IMR-90 (cell line): ENCODE measurements at regions not wholly inside any gene's neighbourhood (a gene's known extent, or its start where the extent isn't known, plus 50 kb on each side); places are given as distances from the start of the nearest gene placed in this dataset.

ENCODE experiments used
- ATAC-seq: fragments of 200-7000 bp; cut with Tn5 transposase; 2 replicates; pipeline ENCODE4 v1.9.1; 2020; ENCODE audit warnings: low read depth, mild to moderate bottlenecking, moderate library complexity
- BruUV-seq: library from RNA; stranded (reverse); fragments of 400-500 nt; replicated peaks from 2 replicates; lab custom pipeline; 2021; lab: Mats Ljungman, UMichigan
- CTCF ChIA-PET: fragments of 300-600 bp; formaldehyde crosslinking; extraction: SDS; loops from one replicate; lab custom pipeline; 2021; ENCODE audit warnings: antibody characterized with exemption; lab: Yijun Ruan, JAX
- POLR2A ChIA-PET: fragments of 300-600 bp; sonication (Branson Sonifier 250); formaldehyde crosslinking; loops from one replicate; lab custom pipeline; 2022; ENCODE audit warnings: antibody characterized with exemption; ENCODE audit not compliant: unreplicated experiment; lab: Charles Lee
- DNase-seq: peaks from one replicate; pipeline ENCODE4 v3.0.0; 2013
- H2AFZ ChIP-seq: replicated peaks from 2 replicates; pipeline ENCODE3; 2013; ENCODE audit warnings: low read length, mild to moderate bottlenecking; ENCODE audit not compliant: poor library complexity
- H2AK5ac ChIP-seq: 2 replicates; pipeline ENCODE4 v1.6.1; 2013; ENCODE audit warnings: low read depth, low read length, inconsistent platforms
- H2AK9ac ChIP-seq: replicated peaks from 2 replicates; pipeline ENCODE3; 2013; ENCODE audit warnings: mild to moderate bottlenecking, low read depth, low read length, moderate library complexity; ENCODE audit not compliant: poor library complexity
- H2BK120ac ChIP-seq: 2 replicates; pipeline ENCODE4 v1.6.1; 2013; ENCODE audit warnings: low read depth, low read length, inconsistent platforms
- H2BK15ac ChIP-seq: 3 replicates; pipeline ENCODE4 v1.6.1; 2013; ENCODE audit warnings: low read depth, low read length, inconsistent platforms
- H2BK20ac ChIP-seq: 2 replicates; pipeline ENCODE4 v1.6.1; 2013; ENCODE audit warnings: low read depth, mild to moderate bottlenecking, inconsistent platforms, low read length, moderate library complexity
- H2BK5ac ChIP-seq: 2 replicates; pipeline ENCODE4 v1.6.1; 2013; ENCODE audit warnings: mild to moderate bottlenecking, low read depth, low read length, inconsistent platforms; ENCODE audit not compliant: poor library complexity, severe bottlenecking
- H3K14ac ChIP-seq: replicated peaks from 2 replicates; pipeline ENCODE4 v1.6.1; 2013; ENCODE audit warnings: low read depth, low read length, inconsistent platforms
- H3K18ac ChIP-seq: 2 replicates; pipeline ENCODE4 v1.6.1; 2013; ENCODE audit warnings: low read depth, low read length, control low read depth
- H3K23ac ChIP-seq: 2 replicates; pipeline ENCODE4 v1.6.1; 2013; ENCODE audit warnings: low read depth, low read length, inconsistent platforms
- H3K27ac ChIP-seq: 2 replicates; pipeline ENCODE4 v1.5.1; 2013; ENCODE audit warnings: mild to moderate bottlenecking, control low read depth, low read length; ENCODE audit not compliant: insufficient read depth
- H3K27me3 ChIP-seq: 2 replicates; pipeline ENCODE4 v1.6.1; 2013; ENCODE audit warnings: low read length; ENCODE audit not compliant: control insufficient read depth, insufficient read depth
- H3K36me3 ChIP-seq: 2 replicates; pipeline ENCODE4 v1.6.1; 2013; ENCODE audit warnings: low read length, mixed read lengths; ENCODE audit not compliant: control insufficient read depth, insufficient read depth
- H3K4ac ChIP-seq: 2 replicates; pipeline ENCODE4 v1.6.1; 2013; ENCODE audit warnings: low read depth, low read length, inconsistent platforms
- H3K4me1 ChIP-seq: 2 replicates; pipeline ENCODE4 v1.6.1; 2013; ENCODE audit warnings: low read length, mixed read lengths; ENCODE audit not compliant: control insufficient read depth, insufficient read depth
- H3K4me2 ChIP-seq: 2 replicates; pipeline ENCODE4 v1.6.1; 2013; ENCODE audit warnings: low read depth, mild to moderate bottlenecking, control low read depth, low read length, moderate library complexity
- H3K4me3 ChIP-seq: 2 replicates; pipeline ENCODE4 v1.5.1; 2013; ENCODE audit warnings: low read depth, mild to moderate bottlenecking, control low read depth, low read length, moderate library complexity; ENCODE audit not compliant: insufficient read depth
- H3K56ac ChIP-seq: 2 replicates; pipeline ENCODE4 v1.6.1; 2013; ENCODE audit warnings: low read length, inconsistent platforms; ENCODE audit not compliant: insufficient read depth; ENCODE audit errors: extremely low read depth
- H3K79me1 ChIP-seq, 2 experiments: 2 replicates each; pipeline ENCODE4 v1.6.1; 2013; ENCODE audit warnings: low read length in 2 of 2, inconsistent platforms in 1 of 2, low read depth in 1 of 2
- H3K9ac ChIP-seq: 2 replicates; pipeline ENCODE4 v1.6.1; 2013; ENCODE audit warnings: low read depth, low read length, control low read depth
- H3K9me1 ChIP-seq: 2 replicates; pipeline ENCODE4 v1.6.1; 2013; ENCODE audit warnings: low read length, inconsistent platforms; ENCODE audit not compliant: insufficient read depth
- H3K9me3 ChIP-seq: 2 replicates; pipeline ENCODE4 v1.6.1; 2013; ENCODE audit warnings: low read length; ENCODE audit not compliant: control insufficient read depth, insufficient read depth
- H4K20me1 ChIP-seq: 2 replicates; pipeline ENCODE4 v1.6.1; 2013; ENCODE audit warnings: low read length, inconsistent platforms; ENCODE audit not compliant: insufficient read depth
- H4K5ac ChIP-seq: 2 replicates; pipeline ENCODE4 v1.6.1; 2013; ENCODE audit warnings: mild to moderate bottlenecking, low read depth, low read length, control low read depth
- H4K8ac ChIP-seq, 2 experiments: 2 replicates each; pipeline ENCODE4 v1.6.1; 2013; ENCODE audit warnings: low read depth in 2 of 2, low read length in 2 of 2, control low read depth in 1 of 2, inconsistent platforms in 1 of 2
- H4K91ac ChIP-seq: 2 replicates; pipeline ENCODE4 v1.6.1; 2013; ENCODE audit warnings: low read depth, low read length, inconsistent platforms; ENCODE audit not compliant: insufficient read depth
- POLR2A ChIP-seq: IDR thresholded peaks from 2 replicates; pipeline ENCODE4 v1.6.1; 2012; ENCODE audit warnings: mild to moderate bottlenecking, low read depth, low read length
- WGBS, 2 experiments: methylation state at CpG; one replicate each; pipeline versions ENCODE4 v1.1.5 to v1.1.7; 2013; ENCODE audit warnings: missing lambda C conversion rate in 2 of 2; ENCODE audit not compliant: insufficient read length in 1 of 2; ENCODE audit errors: extremely low coverage in 2 of 2; 5-methylcytosine and 5-hydroxymethylcytosine counted together
- dilution Hi-C: fragments of 300-500 bp; cut with HindIII; formaldehyde crosslinking; loops from one replicate; pipeline ENCODE4 v1.14.3; 2018; ENCODE audit warnings: low sequenced_read_pairs; ENCODE audit not compliant: unreplicated experiment
- in situ Hi-C: fragments of 300-500 bp; cut with MboI; formaldehyde crosslinking; loops from 3 replicates; pipeline ENCODE4 v1.14.3; 2019; ENCODE audit warnings: low sequenced_read_pairs, inconsistent platforms, mixed read lengths
- intact Hi-C: fragments of 100-400 bp; cut with micrococcal nuclease; formaldehyde crosslinking; loops from 2 replicates; pipeline ENCODE4 v1.10.0; 2022

DNA sequence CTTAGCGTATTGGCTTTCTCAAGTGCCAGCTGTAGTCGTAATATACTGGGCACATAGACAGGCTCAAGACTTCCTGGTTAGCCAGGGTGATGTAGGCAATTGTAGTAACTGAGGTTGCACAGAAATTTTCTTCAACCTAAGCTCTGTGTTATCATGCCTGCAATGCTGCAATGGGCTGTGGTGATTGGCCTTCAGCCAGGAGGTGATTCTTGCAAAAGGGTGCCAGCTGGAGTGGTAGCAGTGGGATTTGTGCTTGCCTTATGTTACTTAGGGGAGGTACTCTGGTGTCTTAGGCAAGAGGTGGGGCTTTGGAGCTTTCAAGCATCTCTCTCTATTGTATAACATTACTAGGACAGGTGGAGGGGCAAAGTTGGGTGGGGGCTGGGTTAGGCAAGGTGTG, 495.1 kb downstream of the CDH11 start:
- CTCF ChIA-PET, result no interaction called here
- dilution Hi-C loops, result no loop called here
- intact Hi-C loops, result no loop called here

More for the DNA sequence above, 495.1 kb downstream of the CDH11 start:
- Histone ChIP-seq H3K79me1 (no peaks in the 10 kb centered on the region), H4K8ac (no peak overlapping the region), H3K23ac (no peak overlapping the region), H3K4me1 (no peaks in the 10 kb centered on the region), H4K91ac (no peak overlapping the region), H2BK15ac (no peak overlapping the region), H3K27me3 (no peaks in the 10 kb centered on the region), H2BK5ac (no peak overlapping the region), H3K9ac (no peak overlapping the region), H2AK9ac (no peak overlapping the region), H4K20me1 (no peaks in the 10 kb centered on the region), H2BK20ac (no peak overlapping the region), H3K18ac (no peak overlapping the region), H3K14ac (no peak overlapping the region), H2AFZ (no peak overlapping the region), H3K4me3 (no peak overlapping the region), H3K9me1 (no peaks in the 10 kb centered on the region), H3K36me3 (no peaks in the 10 kb centered on the region), H3K4ac (no peak overlapping the region), H3K9me3 (no peaks in the 10 kb centered on the region), H2BK120ac (no peak overlapping the region), H3K27ac (no peak overlapping the region), H3K56ac (no peak overlapping the region), H2AK5ac (no peak overlapping the region), H3K4me2 (no peak overlapping the region), H4K5ac (no peak overlapping the region)
- no TSS peak for BruUV-seq
- in situ Hi-C loops, result no loop called here
- ATAC-seq (no peak), DNase-seq (peak; percentile 1)
- 100% methylated on average over 1 of the region's 2 CpGs; no CpG with 5 or more reads in 1 of the 2 experiments for WGBS, 2 experiments
- no peak for TF ChIP-seq POLR2A
- POLR2A ChIA-PET, result no interaction called here
